Vagina (tissue), 2 donors: ENCODE measurements at regions not wholly inside any gene's neighbourhood (a gene's known extent, or its start where the extent isn't known, plus 50 kb on each side); places are given as distances from the start of the nearest gene placed in this dataset.

Source experiments
- DNase-seq, 2 donors: peaks; one replicate each; pipeline ENCODE4 v3.0.0-alpha.2; 2017; ENCODE audit errors: extremely low spot score in 2 of 2
- H3K27ac ChIP-seq: fragments of 200-600 bp; sonication (generic); one replicate; pipeline ENCODE4 v1.5.1; 2019
- H3K27me3 ChIP-seq: fragments of 200-600 bp; sonication (generic); one replicate; pipeline ENCODE4 v1.5.1; 2019
- H3K36me3 ChIP-seq, 2 donors: fragments of 200-600 bp; sonication (generic); one replicate each; pipeline ENCODE4 v1.5.1; 2017 to 2019
- H3K4me1 ChIP-seq: fragments of 200-600 bp; sonication (generic); one replicate; pipeline ENCODE4 v1.5.1; 2019
- H3K4me3 ChIP-seq, 2 donors: fragments of 200-600 bp; sonication (generic); 1 replicate in 1 of 2; 2 replicates in 1 of 2; pipeline ENCODE4 v1.5.1; 2016 to 2019
- H3K9me3 ChIP-seq: fragments of 200-600 bp; sonication (generic); one replicate; pipeline ENCODE4 v1.5.1; 2019
- POLR2A ChIP-seq, 2 donors: fragments of 450-650 bp; IDR thresholded peaks; one replicate each; pipeline ENCODE4 v1.6.1; 2017; ENCODE audit warnings: antibody characterized with exemption in 2 of 2, mild to moderate bottlenecking in 2 of 2, moderate library complexity in 2 of 2
- POLR2AphosphoS5 ChIP-seq, 2 donors: sonication (generic); formaldehyde crosslinking; IDR thresholded peaks; one replicate each; pipeline ENCODE4 v1.9.0; 2017; ENCODE audit warnings: antibody characterized with exemption in 2 of 2, mild to moderate bottlenecking in 2 of 2, low read depth in 1 of 2; ENCODE audit not compliant: insufficient read depth in 1 of 2
- intact Hi-C: fragments of 100-400 bp; cut with DNase I; formaldehyde crosslinking; loops from one replicate; pipeline ENCODE4 v1.15.1; 2023
- TF ChIP-seq, protein P1 (sequence below), 3 experiments: fragments of 450-650 bp in 2 of 3; fragments of 200-600 bp in 1 of 3; sonication (generic) in 1 of 3; IDR thresholded peaks; one replicate each; pipeline ENCODE4 v1.5.1; 2017 to 2019; ENCODE audit warnings: antibody characterized with exemption in 3 of 3, mild to moderate bottlenecking in 2 of 3, moderate library complexity in 2 of 3

DNA sequence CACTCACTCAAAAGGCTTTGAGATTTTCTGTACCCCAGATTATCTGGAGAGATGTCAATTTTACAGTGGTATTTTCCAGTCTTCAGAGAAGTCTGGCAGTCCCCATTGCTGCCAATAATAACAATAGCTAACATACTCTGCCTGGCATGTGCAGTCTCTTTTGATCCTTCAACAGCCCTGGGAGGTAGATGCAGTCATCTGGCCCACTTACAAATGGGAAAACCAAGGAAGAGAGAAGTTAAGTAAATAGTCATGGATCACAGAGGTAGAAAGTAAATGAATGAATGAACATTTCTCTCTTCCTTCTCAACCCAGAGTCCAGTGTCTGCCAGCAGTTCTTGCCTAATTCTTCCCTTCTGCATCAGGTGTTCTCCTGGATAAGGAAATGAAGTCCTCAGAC lies 113.0 kb upstream of the EDNRA start:
- no peaks in the 10 kb centered on the region for H3K27me3 ChIP-seq
- DNase-seq: no peak
- H3K9me3 ChIP-seq: no peaks in the 10 kb centered on the region
- TF ChIP-seq POLR2AphosphoS5 (IDR thresholded peaks at IDR 0.05; ENCODE audit: insufficient read depth in 1 of 2, low read depth in 1 of 2): no peak
- TF ChIP-seq POLR2A (IDR thresholded peaks at IDR 0.05): no peak
- TF ChIP-seq, protein P1, sequence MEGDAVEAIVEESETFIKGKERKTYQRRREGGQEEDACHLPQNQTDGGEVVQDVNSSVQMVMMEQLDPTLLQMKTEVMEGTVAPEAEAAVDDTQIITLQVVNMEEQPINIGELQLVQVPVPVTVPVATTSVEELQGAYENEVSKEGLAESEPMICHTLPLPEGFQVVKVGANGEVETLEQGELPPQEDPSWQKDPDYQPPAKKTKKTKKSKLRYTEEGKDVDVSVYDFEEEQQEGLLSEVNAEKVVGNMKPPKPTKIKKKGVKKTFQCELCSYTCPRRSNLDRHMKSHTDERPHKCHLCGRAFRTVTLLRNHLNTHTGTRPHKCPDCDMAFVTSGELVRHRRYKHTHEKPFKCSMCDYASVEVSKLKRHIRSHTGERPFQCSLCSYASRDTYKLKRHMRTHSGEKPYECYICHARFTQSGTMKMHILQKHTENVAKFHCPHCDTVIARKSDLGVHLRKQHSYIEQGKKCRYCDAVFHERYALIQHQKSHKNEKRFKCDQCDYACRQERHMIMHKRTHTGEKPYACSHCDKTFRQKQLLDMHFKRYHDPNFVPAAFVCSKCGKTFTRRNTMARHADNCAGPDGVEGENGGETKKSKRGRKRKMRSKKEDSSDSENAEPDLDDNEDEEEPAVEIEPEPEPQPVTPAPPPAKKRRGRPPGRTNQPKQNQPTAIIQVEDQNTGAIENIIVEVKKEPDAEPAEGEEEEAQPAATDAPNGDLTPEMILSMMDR (IDR thresholded peaks at IDR 0.05): no peak
- no peak overlapping the region for H3K27ac ChIP-seq
- intact Hi-C loops: no loop called here
- H3K4me1 ChIP-seq: peaks cover 11% of the 10 kb centered on the region
- H3K4me3 ChIP-seq: no peak overlapping the region
- H3K36me3 ChIP-seq: no peaks in the 10 kb centered on the region

DNA sequence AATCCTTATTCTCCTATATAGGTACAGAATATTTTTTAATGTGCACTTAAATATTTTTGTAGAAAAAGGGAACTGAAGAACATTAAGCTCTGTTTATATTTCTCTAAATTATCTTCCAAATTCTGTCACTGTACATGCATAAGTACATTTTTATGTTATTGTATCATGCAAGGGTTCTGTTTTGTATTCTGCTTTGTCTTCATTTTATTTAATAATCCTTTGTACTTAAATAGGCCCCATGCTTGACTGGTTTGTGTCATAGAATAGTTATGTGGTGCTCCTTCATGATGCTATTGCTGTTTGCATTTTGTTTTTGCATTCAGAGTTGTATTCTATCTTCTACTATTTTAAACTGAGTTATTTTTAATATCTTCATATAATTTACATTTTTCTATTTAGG lies 111.9 kb upstream of the EDNRA start:
- Histone ChIP-seq H3K36me3 (no peaks in the 10 kb centered on the region), H3K4me3 (no peak overlapping the region), H3K27ac (no peak overlapping the region), H3K4me1 (peaks cover under 1% of the 10 kb centered on the region), H3K27me3 (no peaks in the 10 kb centered on the region), H3K9me3 (no peaks in the 10 kb centered on the region)
- no peak for DNase-seq
- TF ChIP-seq POLR2AphosphoS5 (IDR thresholded peaks at IDR 0.05; ENCODE audit: insufficient read depth in 1 of 2, low read depth in 1 of 2): no peak
- TF ChIP-seq POLR2A (IDR thresholded peaks at IDR 0.05): no peak
- TF ChIP-seq, protein P1 (IDR thresholded peaks at IDR 0.05): no peak
- intact Hi-C loops: no loop called here

DNA sequence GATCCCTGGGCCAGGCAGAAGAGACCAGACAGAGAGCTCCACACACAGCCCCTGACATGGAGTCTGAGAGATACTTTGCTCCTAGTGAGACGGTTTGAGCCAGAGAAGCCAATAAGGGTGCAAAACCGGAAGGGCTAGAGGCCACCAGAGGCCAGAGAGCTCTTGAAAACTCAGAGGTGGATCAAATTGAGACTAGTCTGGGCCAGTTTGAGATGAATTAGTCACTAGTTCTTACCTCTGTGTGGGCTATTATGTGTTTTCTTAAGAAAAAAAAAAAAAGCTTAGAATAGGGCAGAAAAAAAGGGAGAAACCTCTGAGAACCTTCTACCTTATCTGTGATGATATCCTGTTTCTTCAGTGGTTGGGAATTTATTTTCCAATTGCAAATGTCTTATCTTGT lies 110.4 kb upstream of the EDNRA start:
- intact Hi-C loops: no loop called here
- DNase-seq: no peak
- H3K27me3 ChIP-seq: no peaks in the 10 kb centered on the region
- no peaks in the 10 kb centered on the region for H3K4me1 ChIP-seq
- H3K9me3 ChIP-seq: no peaks in the 10 kb centered on the region
- no peaks in the 10 kb centered on the region for H3K36me3 ChIP-seq
- H3K4me3 ChIP-seq: no peak overlapping the region
- H3K27ac ChIP-seq: no peak overlapping the region
- TF ChIP-seq POLR2A (IDR thresholded peaks at IDR 0.05) (no peak), POLR2AphosphoS5 (IDR thresholded peaks at IDR 0.05; ENCODE audit: insufficient read depth in 1 of 2, low read depth in 1 of 2) (no peak)
- TF ChIP-seq, protein P1 (IDR thresholded peaks at IDR 0.05): no peak

DNA sequence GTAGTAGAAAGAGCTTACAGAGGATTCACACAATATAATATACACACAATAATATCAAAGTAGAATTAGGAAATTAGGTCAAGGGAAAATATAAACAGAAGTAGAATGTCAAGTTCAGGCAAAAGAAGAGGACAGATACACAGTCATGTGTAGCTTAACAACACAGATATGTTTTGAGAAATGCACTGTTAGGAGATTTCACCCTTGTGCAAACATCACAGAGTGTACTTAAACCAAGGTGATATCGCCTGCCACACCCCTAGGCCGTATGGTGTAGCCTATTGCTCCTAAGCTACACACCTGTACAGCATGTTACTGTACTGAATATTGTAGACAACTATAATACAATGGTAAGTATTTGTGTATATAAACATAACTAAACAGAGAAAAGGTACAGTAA lies 110.0 kb upstream of the EDNRA start:
- TF ChIP-seq POLR2A (IDR thresholded peaks at IDR 0.05) (no peak), POLR2AphosphoS5 (IDR thresholded peaks at IDR 0.05; ENCODE audit: insufficient read depth in 1 of 2, low read depth in 1 of 2) (no peak)
- TF ChIP-seq, protein P1 (IDR thresholded peaks at IDR 0.05): no peak
- Histone ChIP-seq H3K9me3 (no peaks in the 10 kb centered on the region), H3K4me3 (no peak overlapping the region), H3K27me3 (no peaks in the 10 kb centered on the region), H3K27ac (no peak overlapping the region), H3K4me1 (no peaks in the 10 kb centered on the region), H3K36me3 (no peaks in the 10 kb centered on the region)
- intact Hi-C loops: no loop called here
- no peak for DNase-seq

DNA sequence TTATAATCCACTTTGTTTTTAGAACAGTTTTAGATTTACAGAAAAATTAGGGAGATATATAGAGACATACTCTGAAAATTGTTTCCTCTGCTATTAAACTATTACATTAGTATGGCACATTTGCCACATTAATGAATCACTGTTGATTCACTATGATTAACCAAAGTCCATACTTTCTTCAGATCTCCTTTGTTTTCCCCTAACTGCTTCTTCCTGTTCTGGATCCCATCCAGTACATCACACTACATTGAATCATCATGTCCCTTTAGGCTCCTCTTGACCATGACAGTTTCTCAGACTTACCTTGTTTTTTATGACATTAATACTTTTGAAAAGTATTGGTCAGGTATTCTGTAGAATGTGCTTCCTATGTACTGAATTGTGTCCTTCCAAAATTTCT lies 109.2 kb upstream of the EDNRA start:
- no peaks in the 10 kb centered on the region for H3K27me3 ChIP-seq
- no peak for DNase-seq
- TF ChIP-seq POLR2A (IDR thresholded peaks at IDR 0.05) (no peak), POLR2AphosphoS5 (IDR thresholded peaks at IDR 0.05; ENCODE audit: insufficient read depth in 1 of 2, low read depth in 1 of 2) (no peak)
- TF ChIP-seq, protein P1 (IDR thresholded peaks at IDR 0.05): no peak
- H3K4me3 ChIP-seq: no peak overlapping the region
- no peaks in the 10 kb centered on the region for H3K36me3 ChIP-seq
- intact Hi-C loops: no loop called here
- H3K27ac ChIP-seq: no peak overlapping the region
- no peaks in the 10 kb centered on the region for H3K4me1 ChIP-seq
- no peaks in the 10 kb centered on the region for H3K9me3 ChIP-seq
